ENCODE measurements at regions not wholly inside any gene's neighbourhood (a gene's known extent, or its start where the extent isn't known, plus 50 kb on each side); places are given as distances from the start of the nearest gene placed in this dataset.

- H3K36me3 ChIP-seq (ENCODE audit: control insufficient read depth, insufficient read depth, low read length): no peaks in the 10 kb centered on the region
- no peak overlapping the region for H3K4me3 ChIP-seq (ENCODE audit: low read depth, low read length)
- no peaks in the 10 kb centered on the region for H3K27me3 ChIP-seq (ENCODE audit: control insufficient read depth, insufficient read depth, low read length)
- ChIA-PET CTCF (interaction anchor here (1.0 to 1.9 kb wide), 3 partner anchors 12 to 373 kb away, joined by 3 to 5 read pairs (median 5); no protein-coding TSS in a partner anchor), POLR2A (no interaction called here)
- no peak for DNase-seq (ENCODE audit: low read depth)
- no peak for TF ChIP-seq CTCF (IDR thresholded peaks at IDR 0.05; ENCODE audit: insufficient read depth, low read depth, low read length)
Observed at GRCh38 chr4:156595041-156595440, 376.6 kb downstream of the PDGFC start.

GRCh38 chr4:156594624-156595023 lies 377.0 kb downstream of the PDGFC start:
- no peak for DNase-seq (ENCODE audit: low read depth)
- no peak for TF ChIP-seq CTCF (IDR thresholded peaks at IDR 0.05; ENCODE audit: insufficient read depth, low read depth, low read length)
- ChIA-PET POLR2A (no interaction called here), CTCF (interaction anchor here (1.0 to 1.9 kb wide), 2 partner anchors 12 to 374 kb away, joined by 5 read pairs; no protein-coding TSS in a partner anchor)
- no peak overlapping the region for H3K4me3 ChIP-seq (ENCODE audit: low read depth, low read length)
- H3K27me3 ChIP-seq (ENCODE audit: control insufficient read depth, insufficient read depth, low read length): no peaks in the 10 kb centered on the region
- H3K36me3 ChIP-seq (ENCODE audit: control insufficient read depth, insufficient read depth, low read length): no peaks in the 10 kb centered on the region

GRCh38 chr4:156593464-156593863 lies 378.1 kb downstream of the PDGFC start:
- no peak for DNase-seq (ENCODE audit: low read depth)
- H3K27me3 ChIP-seq (ENCODE audit: control insufficient read depth, insufficient read depth, low read length): no peaks in the 10 kb centered on the region
- no peaks in the 10 kb centered on the region for H3K36me3 ChIP-seq (ENCODE audit: control insufficient read depth, insufficient read depth, low read length)
- 0 out of 2 replicates have a peak, but pooled peaks have one; percentile 16 for TF ChIP-seq CTCF (IDR thresholded peaks at IDR 0.05; ENCODE audit: insufficient read depth, low read depth, low read length)
- POLR2A ChIA-PET: no interaction called here
- no peak overlapping the region for H3K4me3 ChIP-seq (ENCODE audit: low read depth, low read length)
- CTCF ChIA-PET: interaction anchor here (0.6 to 1.5 kb wide), 3 partner anchors 14 to 377 kb away, joined by 3 to 4 read pairs (median 3); no protein-coding TSS in a partner anchor

GRCh38 chr4:156591679-156592078 lies 379.9 kb downstream of the PDGFC start:
- no peak for DNase-seq (ENCODE audit: low read depth)
- ChIA-PET POLR2A (no interaction called here), CTCF (no interaction called here)
- no peak overlapping the region for H3K4me3 ChIP-seq (ENCODE audit: low read depth, low read length)
- no peaks in the 10 kb centered on the region for H3K36me3 ChIP-seq (ENCODE audit: control insufficient read depth, insufficient read depth, low read length)
- H3K27me3 ChIP-seq (ENCODE audit: control insufficient read depth, insufficient read depth, low read length): no peaks in the 10 kb centered on the region
- no peak for TF ChIP-seq CTCF (IDR thresholded peaks at IDR 0.05; ENCODE audit: insufficient read depth, low read depth, low read length)

- ChIA-PET POLR2A (no interaction called here), CTCF (no interaction called here)
- Histone ChIP-seq H3K36me3 (ENCODE audit: control insufficient read depth, insufficient read depth, low read length) (no peaks in the 10 kb centered on the region), H3K27me3 (ENCODE audit: control insufficient read depth, insufficient read depth, low read length) (no peaks in the 10 kb centered on the region), H3K4me3 (ENCODE audit: low read depth, low read length) (no peak overlapping the region)
- DNase-seq (ENCODE audit: low read depth): no peak
- no peak for TF ChIP-seq CTCF (IDR thresholded peaks at IDR 0.05; ENCODE audit: insufficient read depth, low read depth, low read length)
Observed at GRCh38 chr4:156584100-156584499, 387.5 kb downstream of the PDGFC start.

Data from BJ (cell line).